KBM-7 (cell line): ENCODE measurements at regions not wholly inside any gene's neighbourhood (a gene's known extent, or its start where the extent isn't known, plus 50 kb on each side); places are given as distances from the start of the nearest gene placed in this dataset.
"Not testable (repeated sequence)": the region's sequence is repeated elsewhere in the genome, so short reads cannot be mapped to it uniquely, and the experiment has no call there.

Experiments
- DNase-seq: peaks from one replicate; pipeline ENCODE4 v3.0.0-alpha.2; 2015
- in situ Hi-C: fragments of 300-500 bp; cut with MboI; formaldehyde crosslinking; loops from 2 replicates; pipeline ENCODE4 v1.14.3; 2020; ENCODE audit warnings: low sequenced_read_pairs, low pct_unique_long_range_greater_than_20kb, mixed read lengths

- DNase-seq, in situ Hi-C loops: not testable (repeated sequence)
These were observed 120.4 kb upstream of the PODXL start for GRCh38 chr7:131676850-131677249.

GRCh38 chr7:131674131-131674530, 117.7 kb upstream of the PODXL start:
- no peak for DNase-seq
- in situ Hi-C loops, result no loop called here

- in situ Hi-C loops, result no loop called here
- no peak for DNase-seq
These were observed 117.1 kb upstream of the PODXL start for GRCh38 chr7:131673576-131673975.

GRCh38 chr7:131670406-131670805, 114.0 kb upstream of the PODXL start:
- DNase-seq, result no peak

GRCh38 chr7:131667699-131668098, 111.3 kb upstream of the PODXL start:
- no peak for DNase-seq
- in situ Hi-C loops, result no loop called here

More at GRCh38 chr7:131670406-131670805, 114.0 kb upstream of the PODXL start:
- in situ Hi-C loops, result no loop called here

GRCh38 chr7:131665021-131665420, 108.6 kb upstream of the PODXL start:
- no peak for DNase-seq
- in situ Hi-C loops, result no loop called here

- DNase-seq, result no peak
- in situ Hi-C loops, result no loop called here
These were observed 108.1 kb upstream of the PODXL start for GRCh38 chr7:131664570-131664969.

GRCh38 chr7:131662301-131662873, 106.0 kb upstream of the PODXL start:
- in situ Hi-C loops, DNase-seq: not testable (repeated sequence)

- no peak for DNase-seq
- in situ Hi-C loops, result no loop called here
These were observed 101.5 kb upstream of the PODXL start for GRCh38 chr7:131657881-131658280.

DNA sequence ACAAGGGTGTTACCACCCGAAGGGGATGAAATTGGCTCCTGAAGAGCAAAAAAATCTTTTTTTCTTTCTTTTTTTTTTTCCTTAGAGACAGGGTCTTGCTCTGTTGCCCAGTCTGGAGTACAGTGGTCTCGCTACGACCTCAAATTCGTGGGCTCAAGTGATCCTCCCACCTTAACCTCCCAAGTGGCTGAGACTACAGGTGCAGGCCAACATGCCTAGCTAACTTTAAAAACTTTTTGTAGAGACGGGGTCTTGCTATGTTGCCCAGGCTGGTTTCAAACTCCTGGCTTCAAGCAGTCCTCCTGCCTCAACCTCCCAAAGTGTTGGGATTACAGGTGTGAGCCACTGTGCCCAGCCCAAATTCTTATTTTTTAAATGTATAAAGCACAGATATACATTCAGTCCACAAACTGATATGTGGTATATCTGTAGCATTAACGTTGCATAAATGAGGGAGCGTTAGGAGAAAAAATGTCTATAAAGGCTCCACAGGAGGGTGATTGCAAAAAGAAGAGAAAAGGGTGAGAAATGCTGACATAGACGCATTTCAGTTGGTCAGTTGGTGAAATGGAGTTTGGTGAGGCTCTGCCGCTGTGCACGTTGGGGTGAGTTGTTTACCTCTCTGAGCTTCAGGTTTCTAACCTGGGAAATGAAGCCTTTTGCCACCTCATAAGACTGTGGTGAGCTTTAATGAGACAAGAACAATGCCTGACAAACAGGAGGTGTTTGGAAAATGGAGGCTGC, 100.7 kb upstream of the PODXL start:
- DNase-seq, result no peak
- in situ Hi-C loops, result no loop called here

DNA sequence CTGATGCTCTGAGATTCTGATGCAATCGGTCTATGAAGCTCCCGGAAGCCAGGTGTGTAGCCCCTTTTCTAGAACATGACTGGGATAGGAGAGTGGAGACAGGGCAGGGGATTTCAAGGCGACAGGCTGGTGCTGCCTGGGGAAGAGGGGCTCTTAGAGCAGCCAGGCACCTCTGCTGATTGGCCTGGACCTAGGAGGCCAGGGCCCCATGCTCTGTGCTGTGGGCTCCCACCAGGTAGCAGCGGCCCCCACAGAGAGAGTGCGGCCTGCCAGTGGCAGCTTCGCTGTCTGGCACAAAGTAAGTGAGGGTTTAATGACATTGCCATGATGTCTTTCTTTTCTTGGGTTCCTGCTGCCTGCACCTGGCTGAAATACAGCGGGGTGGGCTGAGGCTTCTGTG, 99.4 kb upstream of the PODXL start:
- in situ Hi-C loops, result no loop called here
- DNase-seq, result no peak

- in situ Hi-C loops, result no loop called here
These were observed 99.0 kb upstream of the PODXL start for GRCh38 chr7:131655447-131655846.

GRCh38 chr7:131654668-131655326, 98.4 kb upstream of the PODXL start:
- in situ Hi-C loops, result no loop called here
- peak; percentile 81 for DNase-seq

More at GRCh38 chr7:131655447-131655846, 99.0 kb upstream of the PODXL start:
- no peak for DNase-seq

DNA sequence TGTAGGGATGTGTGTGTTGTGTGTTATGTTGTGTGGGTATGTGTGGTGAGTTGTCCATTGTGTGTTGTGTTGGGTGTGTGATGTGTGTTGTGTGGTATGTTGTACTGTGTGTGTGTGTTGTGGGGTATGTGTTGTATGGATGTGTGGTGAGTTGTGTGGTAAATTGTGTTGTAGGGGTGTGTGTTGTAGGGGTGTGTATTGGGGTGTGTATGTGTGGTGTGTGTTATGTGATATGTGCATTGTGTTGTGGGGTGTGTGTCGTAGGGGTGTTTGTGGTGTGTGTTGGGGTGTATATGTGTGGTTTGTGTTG, 97.8 kb upstream of the PODXL start:
- in situ Hi-C loops, result no loop called here
- no peak for DNase-seq

GRCh38 chr7:131653418-131654248, 97.2 kb upstream of the PODXL start:
- in situ Hi-C loops, result no loop called here
- no peak for DNase-seq

- in situ Hi-C loops, result no loop called here
- DNase-seq, result no peak
These were observed 96.5 kb upstream of the PODXL start for GRCh38 chr7:131652934-131653333.

DNA sequence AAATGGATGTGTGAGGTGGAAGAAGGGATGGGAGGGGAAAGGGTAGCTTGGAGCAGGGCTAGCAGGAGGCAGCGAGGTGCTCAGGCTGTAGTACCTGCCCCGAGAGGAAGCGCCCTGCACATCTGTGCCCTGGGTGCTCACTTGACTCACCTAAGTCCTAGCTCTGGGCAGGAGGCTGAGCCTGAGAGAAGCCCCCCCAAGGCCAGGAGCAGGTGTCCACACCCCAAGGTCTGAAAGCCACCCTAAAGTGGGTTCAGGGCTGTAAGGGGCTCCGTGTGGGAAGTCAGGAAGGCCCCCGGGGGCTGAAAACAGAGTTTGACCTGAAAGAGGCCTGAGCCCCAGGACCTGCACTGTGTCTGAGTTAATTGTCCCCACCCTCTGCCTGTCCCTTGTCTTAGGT, 95.8 kb upstream of the PODXL start:
- in situ Hi-C loops, result no loop called here
- DNase-seq, result no peak

DNA sequence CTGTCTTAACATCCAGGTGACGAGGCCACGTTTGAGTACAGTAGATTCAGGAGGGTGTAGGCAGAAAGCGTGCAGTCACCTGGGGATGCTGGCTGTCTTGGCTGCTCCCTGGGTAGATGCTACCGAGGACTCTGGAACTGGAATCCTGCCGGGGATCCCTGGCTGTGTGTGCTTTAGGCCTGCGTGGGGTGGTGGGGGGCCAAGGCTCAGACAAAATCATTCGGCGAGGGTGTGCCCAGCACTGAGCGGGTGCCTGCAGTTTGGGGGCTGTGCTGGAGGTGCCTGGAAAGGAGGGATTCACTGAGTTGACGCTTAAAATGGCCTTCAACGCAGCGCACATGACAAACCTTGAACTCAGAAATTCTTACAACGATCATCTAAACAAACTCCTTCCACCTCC, 93.5 kb upstream of the PODXL start:
- in situ Hi-C loops, result no loop called here
- DNase-seq, result no peak

DNA sequence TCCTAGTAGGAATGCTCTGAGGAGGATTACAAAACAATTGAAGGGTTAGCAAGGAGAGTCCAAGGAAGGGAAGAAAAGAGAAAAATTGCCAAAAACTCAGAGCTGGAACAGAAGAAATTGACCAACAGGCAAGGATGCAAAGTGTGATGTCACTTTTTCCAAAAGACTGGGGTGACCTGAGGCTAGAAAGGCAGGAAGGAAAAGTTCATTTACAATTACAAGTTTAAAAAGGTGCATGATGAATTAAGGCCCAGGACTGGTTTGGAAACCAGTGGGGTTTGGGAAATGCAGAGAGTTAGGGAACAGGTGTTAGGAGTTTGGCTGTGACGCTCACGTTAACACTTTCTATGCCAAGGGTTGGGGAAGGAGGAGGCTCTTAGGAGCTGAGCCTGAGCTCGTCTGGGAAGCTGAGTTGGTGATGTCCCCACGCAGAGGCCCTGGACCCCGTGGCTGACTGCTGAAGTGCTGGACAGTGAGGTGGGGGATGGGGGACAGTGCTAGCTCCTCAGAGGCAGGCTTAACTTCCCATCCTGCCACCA, 92.6 kb upstream of the PODXL start:
- DNase-seq, result no peak
- in situ Hi-C loops, result no loop called here

DNA sequence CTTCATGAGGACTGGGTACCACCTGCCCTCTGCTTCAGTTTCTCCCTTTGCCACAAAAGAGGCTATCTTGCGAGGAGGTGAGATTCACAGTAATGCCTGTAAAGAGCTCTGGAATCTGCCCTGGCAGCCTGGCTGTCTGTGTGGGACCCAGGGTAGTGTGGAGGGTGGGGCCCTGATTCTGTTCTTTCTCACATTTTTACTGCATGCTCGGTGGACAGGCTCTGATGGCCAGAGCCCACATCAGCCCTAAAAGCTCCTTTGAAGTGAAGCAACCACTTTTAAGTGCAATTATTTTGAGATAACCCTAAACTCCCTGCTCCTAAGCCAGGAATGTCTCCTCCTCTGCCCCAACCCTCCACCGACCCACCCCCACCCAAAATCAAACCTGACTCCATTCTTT, 92.1 kb upstream of the PODXL start:
- DNase-seq, result no peak
- in situ Hi-C loops, result no loop called here
